Left lung (tissue), 4 donors: ENCODE measurements at regions not wholly inside any gene's neighbourhood (a gene's known extent, or its start where the extent isn't known, plus 50 kb on each side); places are given as distances from the start of the nearest gene placed in this dataset.

Experiments used
- ATAC-seq: fragments of 200-7000 bp; cut with Tn5 transposase; one replicate; pipeline ENCODE4 v1.9.1; 2020; ENCODE audit warnings: moderate library complexity
- DNase-seq, 4 donors: peaks; one replicate each; pipeline ENCODE4 v3.0.0-alpha.2; 2013 to 2020
- H3K27ac ChIP-seq, 2 donors: fragments of 200-600 bp; sonication (generic) in 1 of 2; one replicate each; pipeline versions ENCODE4 v1.5.0 to v1.8.0; 2020 to 2021
- H3K27me3 ChIP-seq, 2 donors: fragments of 200-600 bp; sonication (generic) in 1 of 2; one replicate each; pipeline versions ENCODE4 v1.5.0 to v1.8.0; 2020 to 2021
- H3K36me3 ChIP-seq, 2 donors: fragments of 200-600 bp; sonication (generic) in 1 of 2; one replicate each; pipeline versions ENCODE4 v1.5.0 to v1.8.0; 2020 to 2021
- H3K4me1 ChIP-seq, 2 donors: fragments of 200-600 bp; one replicate each; pipeline ENCODE4 v1.8.0; 2021
- H3K4me3 ChIP-seq, 2 donors: fragments of 200-600 bp; sonication (generic) in 1 of 2; one replicate each; pipeline versions ENCODE4 v1.5.0 to v1.8.0; 2020 to 2021; ENCODE audit warnings: mild to moderate bottlenecking in 1 of 2
- H3K9me3 ChIP-seq, 2 donors: fragments of 200-600 bp; sonication (generic) in 1 of 2; one replicate each; pipeline versions ENCODE4 v1.5.0 to v1.8.0; 2020 to 2021
- CTCF ChIP-seq, 2 donors: fragments of 200-600 bp; sonication (generic) in 1 of 2; IDR thresholded peaks; one replicate each; pipeline versions ENCODE4 v1.5.0 to v1.8.0; 2021; ENCODE audit warnings: antibody characterized with exemption in 2 of 2
- intact Hi-C, 2 donors: fragments of 100-400 bp; cut with DNase I; formaldehyde crosslinking; loops; one replicate each; pipeline versions ENCODE4 v1.11.2 to v1.14.2; 2022
- donor health status: DM: no; HTN: yes; CAD: no.
- donor health status: DM: no; HTN: no; CAD: no.

DNA sequence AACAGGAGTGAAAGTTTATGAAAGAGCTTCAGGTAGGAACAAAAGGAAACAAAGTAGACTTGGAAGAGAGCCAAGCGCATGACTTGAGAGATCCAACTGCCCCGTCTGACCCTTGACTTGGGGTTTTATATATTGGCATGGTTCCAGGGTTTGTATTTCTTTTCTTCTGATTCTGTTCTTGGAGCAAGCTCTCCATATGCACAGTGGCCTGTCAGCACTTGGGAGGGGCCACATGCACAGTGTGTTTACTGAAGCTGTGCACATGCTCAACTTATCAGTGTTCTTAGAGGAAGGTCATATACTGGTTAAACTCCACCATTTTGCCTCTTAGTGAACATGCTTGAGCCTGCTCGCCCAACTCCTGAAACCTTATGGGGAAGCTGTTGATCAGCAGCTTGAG, 953.7 kb downstream of the TFAP2A start:
- Histone ChIP-seq H3K27me3 (no peaks in the 10 kb centered on the region), H3K9me3 (no peaks in the 10 kb centered on the region), H3K27ac (no peak overlapping the region), H3K4me1 (no peaks in the 10 kb centered on the region), H3K36me3 (no peaks in the 10 kb centered on the region), H3K4me3 (no peak overlapping the region)
- TF ChIP-seq CTCF (IDR thresholded peaks at IDR 0.05) = no peak
- DNase-seq (no peak), ATAC-seq (no peak)
- intact Hi-C loops = no loop called here

- Histone ChIP-seq H3K9me3 (no peaks in the 10 kb centered on the region), H3K27ac (no peak overlapping the region), H3K4me1 (no peaks in the 10 kb centered on the region), H3K36me3 (no peaks in the 10 kb centered on the region), H3K27me3 (no peaks in the 10 kb centered on the region), H3K4me3 (no peak overlapping the region)
- no peak for TF ChIP-seq CTCF (IDR thresholded peaks at IDR 0.05)
- no peak for DNase-seq
- ATAC-seq = no peak
- intact Hi-C loops = no loop called here
Observed at GRCh38 chr6:9458424-9458823, 956.5 kb downstream of the TFAP2A start.

- Histone ChIP-seq H3K4me3 (no peak overlapping the region), H3K9me3 (peaks cover 0 to 8% of the 10 kb centered on the region in 2 donors), H3K27me3 (no peaks in the 10 kb centered on the region), H3K36me3 (no peaks in the 10 kb centered on the region), H3K4me1 (no peaks in the 10 kb centered on the region), H3K27ac (no peak overlapping the region)
- intact Hi-C loops = no loop called here
- TF ChIP-seq CTCF (IDR thresholded peaks at IDR 0.05) = no peak
- DNase-seq (no peak), ATAC-seq (no peak)
Observed at GRCh38 chr6:9455864-9456658, 958.8 kb downstream of the TFAP2A start.

- no peak for ATAC-seq
- Histone ChIP-seq H3K36me3 (no peaks in the 10 kb centered on the region), H3K4me1 (no peaks in the 10 kb centered on the region), H3K27me3 (no peaks in the 10 kb centered on the region), H3K4me3 (no peak overlapping the region), H3K9me3 (peaks cover 0 to 12% of the 10 kb centered on the region in 2 donors), H3K27ac (no peak overlapping the region)
- no peak for TF ChIP-seq CTCF (IDR thresholded peaks at IDR 0.05)
- intact Hi-C loops = no loop called here
- no peak for DNase-seq
Observed at GRCh38 chr6:9439621-9440330, 975.1 kb downstream of the TFAP2A start.

- ATAC-seq (no peak), DNase-seq (no peak)
- Histone ChIP-seq H3K27ac (no peak overlapping the region), H3K27me3 (no peaks in the 10 kb centered on the region), H3K9me3 (no peaks in the 10 kb centered on the region), H3K4me1 (no peaks in the 10 kb centered on the region), H3K36me3 (no peaks in the 10 kb centered on the region), H3K4me3 (no peak overlapping the region)
- intact Hi-C loops = no loop called here
- no peak for TF ChIP-seq CTCF (IDR thresholded peaks at IDR 0.05)
Observed at GRCh38 chr6:9437836-9438235, 977.0 kb downstream of the TFAP2A start.
